ENCODE measurements at regions not wholly inside any gene's neighbourhood (a gene's known extent, or its start where the extent isn't known, plus 50 kb on each side); places are given as distances from the start of the nearest gene placed in this dataset.

DNA sequence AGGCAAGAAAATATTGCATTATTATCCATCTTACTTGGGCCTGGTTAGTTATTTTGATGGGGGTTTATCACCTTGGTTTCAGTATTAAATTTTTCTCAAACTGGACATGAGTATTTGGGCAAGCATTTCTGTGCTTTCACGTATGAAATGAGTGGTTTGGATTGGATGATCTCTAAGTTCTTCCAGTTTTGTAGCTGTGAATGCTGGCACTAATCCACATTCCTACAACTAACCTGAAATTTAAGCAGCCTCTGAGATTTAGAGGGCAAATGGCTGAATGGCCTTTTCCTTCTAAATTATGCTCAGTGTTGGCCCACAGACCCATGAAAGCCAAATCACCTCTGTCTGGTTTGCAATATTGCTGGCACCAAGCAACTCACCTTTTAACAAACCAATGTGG, 475.0 kb upstream of the B3GALT2 start:
- BruUV-seq (replicated peaks): no TSS peak
- no peak for ATAC-seq
- DNase-seq (ENCODE audit: low read depth, low spot score): no peak
- no peak overlapping the region for H2AFZ ChIP-seq (ENCODE audit: low read depth, low read length, poor library complexity, severe bottlenecking)
- H3K9ac ChIP-seq (ENCODE audit: low read length): no peak overlapping the region
- no peaks in the 10 kb centered on the region for H3K36me3 ChIP-seq (ENCODE audit: control insufficient read depth in 1 of 2, insufficient read depth in 2 of 2, low read length in 2 of 2)
- H4K20me1 ChIP-seq (ENCODE audit: insufficient read depth): no peaks in the 10 kb centered on the region
- ChIA-PET RAD21 (ENCODE audit: low non-redundant PET in 1 of 2, low total read pairs in 2 of 2, uncharacterized antibody in 2 of 2, unreplicated experiment in 2 of 2) (no interaction called here), POLR2A (no interaction called here), CTCF (no interaction called here)
- H3K4me2 ChIP-seq (ENCODE audit: low read length): no peak overlapping the region
- H3K79me2 ChIP-seq (ENCODE audit: insufficient read depth, low read length): no peaks in the 10 kb centered on the region
- intact Hi-C loops (cut with micrococcal nuclease): no loop called here
- H3K27me3 ChIP-seq (ENCODE audit: insufficient read depth, low read length): no peaks in the 10 kb centered on the region
- no peaks in the 10 kb centered on the region for H3K9me2 ChIP-seq (ENCODE audit: insufficient read depth)
- H3K4me1 ChIP-seq (ENCODE audit: control insufficient read depth in 1 of 2, insufficient read depth in 2 of 2, low read length in 2 of 2): no peaks in the 10 kb centered on the region
- TF ChIP-seq POLR2AphosphoS5 (IDR thresholded peaks at IDR 0.05; ENCODE audit: low read depth, low read length): no peak
- TF ChIP-seq TCF7L2 (IDR thresholded peaks at IDR 0.05; ENCODE audit: borderline replicate concordance, extremely low read depth, insufficient read depth, insufficient read length): no peak
- no peak for TF ChIP-seq SP1 (IDR thresholded peaks at IDR 0.05; ENCODE audit: low read depth)
- TF ChIP-seq SIN3A (IDR thresholded peaks at IDR 0.05; ENCODE audit: low read depth): no peak
- no peak for TF ChIP-seq ELF1 (IDR thresholded peaks at IDR 0.05; ENCODE audit: borderline replicate concordance, low read depth)
- TF ChIP-seq ZNF274 (IDR thresholded peaks at IDR 0.05; ENCODE audit: low read depth, low read length): no peak
- no peak for TF ChIP-seq EZH2phosphoT487 (IDR thresholded peaks at IDR 0.05; ENCODE audit: borderline replicate concordance)
- TF ChIP-seq, protein P1, sequence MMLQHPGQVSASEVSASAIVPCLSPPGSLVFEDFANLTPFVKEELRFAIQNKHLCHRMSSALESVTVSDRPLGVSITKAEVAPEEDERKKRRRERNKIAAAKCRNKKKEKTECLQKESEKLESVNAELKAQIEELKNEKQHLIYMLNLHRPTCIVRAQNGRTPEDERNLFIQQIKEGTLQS (IDR thresholded peaks at IDR 0.05): no peak
- TF ChIP-seq, protein P2, sequence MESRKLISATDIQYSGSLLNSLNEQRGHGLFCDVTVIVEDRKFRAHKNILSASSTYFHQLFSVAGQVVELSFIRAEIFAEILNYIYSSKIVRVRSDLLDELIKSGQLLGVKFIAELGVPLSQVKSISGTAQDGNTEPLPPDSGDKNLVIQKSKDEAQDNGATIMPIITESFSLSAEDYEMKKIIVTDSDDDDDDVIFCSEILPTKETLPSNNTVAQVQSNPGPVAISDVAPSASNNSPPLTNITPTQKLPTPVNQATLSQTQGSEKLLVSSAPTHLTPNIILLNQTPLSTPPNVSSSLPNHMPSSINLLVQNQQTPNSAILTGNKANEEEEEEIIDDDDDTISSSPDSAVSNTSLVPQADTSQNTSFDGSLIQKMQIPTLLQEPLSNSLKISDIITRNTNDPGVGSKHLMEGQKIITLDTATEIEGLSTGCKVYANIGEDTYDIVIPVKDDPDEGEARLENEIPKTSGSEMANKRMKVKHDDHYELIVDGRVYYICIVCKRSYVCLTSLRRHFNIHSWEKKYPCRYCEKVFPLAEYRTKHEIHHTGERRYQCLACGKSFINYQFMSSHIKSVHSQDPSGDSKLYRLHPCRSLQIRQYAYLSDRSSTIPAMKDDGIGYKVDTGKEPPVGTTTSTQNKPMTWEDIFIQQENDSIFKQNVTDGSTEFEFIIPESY (IDR thresholded peaks at IDR 0.05; ENCODE audit: extremely low read depth, insufficient replicate concordance, low read length): no peak
- no peak for TF ChIP-seq CEBPB (IDR thresholded peaks at IDR 0.05; ENCODE audit: low read depth)
- TF ChIP-seq SRF (IDR thresholded peaks at IDR 0.05; ENCODE audit: low read depth): no peak
- no peak overlapping the region for H3K27ac ChIP-seq (ENCODE audit: low read depth, low read length)
- H3K9me3 ChIP-seq (ENCODE audit: control insufficient read depth in 1 of 2, insufficient read depth in 1 of 2, low read depth in 1 of 2, low read length in 2 of 2): no peaks in the 10 kb centered on the region
- no peak overlapping the region for H3K4me3 ChIP-seq (replicated peaks in 1 of 2; ENCODE audit: low read depth in 1 of 2, low read length in 2 of 2)

All from HCT116 (cell line).